ENCODE measurements at regions not wholly inside any gene's neighbourhood (a gene's known extent, or its start where the extent isn't known, plus 50 kb on each side); places are given as distances from the start of the nearest gene placed in this dataset.
"Not testable (repeated sequence)": the region's sequence is repeated elsewhere in the genome, so short reads cannot be mapped to it uniquely, and the experiment has no call there.

DNA sequence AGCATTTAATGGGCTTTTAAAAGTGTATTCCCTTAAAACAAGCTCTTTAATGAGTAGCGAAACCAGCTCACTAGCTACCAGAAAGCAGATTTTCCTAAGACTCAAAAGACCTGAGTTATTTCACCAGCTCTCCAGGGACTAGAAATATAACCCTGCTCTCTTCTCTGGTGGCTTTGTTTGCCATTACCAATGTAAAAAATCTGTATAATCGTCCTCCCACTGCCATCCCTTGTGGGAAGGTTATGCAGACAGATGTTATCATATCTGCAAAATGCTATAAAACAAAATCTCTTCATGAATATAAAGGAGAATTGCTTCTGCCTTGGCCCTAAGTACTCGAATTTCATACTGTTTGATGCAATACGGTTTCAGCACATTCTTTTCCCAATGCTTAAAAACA, 335.2 kb downstream of the NUP35 start:
- DNase-seq (ENCODE audit: low spot score), result no peak

DNA sequence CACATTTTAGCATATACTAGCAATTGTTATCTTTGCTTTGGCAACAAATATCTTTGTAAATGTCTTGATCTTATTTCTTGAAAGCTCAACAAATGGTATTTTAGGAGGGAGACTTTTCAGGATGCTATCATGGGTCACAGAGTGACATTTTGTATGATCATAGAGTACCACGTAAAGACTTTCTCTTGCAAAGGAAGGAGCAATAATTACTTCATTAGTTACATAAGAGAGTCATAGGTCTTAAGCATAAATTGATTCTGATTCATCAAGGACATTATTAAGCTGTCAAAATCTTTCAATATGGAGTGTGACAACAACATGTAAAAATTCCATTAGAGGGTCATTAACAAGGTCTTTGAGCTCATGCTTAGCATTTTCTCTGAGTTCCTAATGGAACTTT, 339.6 kb downstream of the NUP35 start:
- DNase-seq (ENCODE audit: low spot score), result no peak

DNA sequence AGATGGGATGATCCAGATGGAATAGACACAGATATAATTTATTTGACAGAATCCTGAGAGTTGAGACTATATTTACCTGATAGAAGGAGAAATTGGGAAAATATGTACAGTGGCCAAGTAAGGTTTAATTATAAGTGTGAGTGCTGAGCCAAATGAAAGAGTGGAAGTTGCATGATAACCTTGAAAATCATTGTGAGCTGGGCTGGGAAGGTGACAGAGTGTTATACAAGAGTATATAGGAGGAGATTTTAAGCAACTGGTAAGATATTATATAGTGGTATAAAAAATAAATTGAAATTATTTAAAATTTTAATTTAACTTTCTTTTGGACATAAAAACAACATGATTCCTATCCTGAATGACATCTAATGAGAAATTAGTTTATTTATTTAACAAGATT, 340.8 kb downstream of the NUP35 start:
- no peak for DNase-seq (ENCODE audit: low spot score)

DNA sequence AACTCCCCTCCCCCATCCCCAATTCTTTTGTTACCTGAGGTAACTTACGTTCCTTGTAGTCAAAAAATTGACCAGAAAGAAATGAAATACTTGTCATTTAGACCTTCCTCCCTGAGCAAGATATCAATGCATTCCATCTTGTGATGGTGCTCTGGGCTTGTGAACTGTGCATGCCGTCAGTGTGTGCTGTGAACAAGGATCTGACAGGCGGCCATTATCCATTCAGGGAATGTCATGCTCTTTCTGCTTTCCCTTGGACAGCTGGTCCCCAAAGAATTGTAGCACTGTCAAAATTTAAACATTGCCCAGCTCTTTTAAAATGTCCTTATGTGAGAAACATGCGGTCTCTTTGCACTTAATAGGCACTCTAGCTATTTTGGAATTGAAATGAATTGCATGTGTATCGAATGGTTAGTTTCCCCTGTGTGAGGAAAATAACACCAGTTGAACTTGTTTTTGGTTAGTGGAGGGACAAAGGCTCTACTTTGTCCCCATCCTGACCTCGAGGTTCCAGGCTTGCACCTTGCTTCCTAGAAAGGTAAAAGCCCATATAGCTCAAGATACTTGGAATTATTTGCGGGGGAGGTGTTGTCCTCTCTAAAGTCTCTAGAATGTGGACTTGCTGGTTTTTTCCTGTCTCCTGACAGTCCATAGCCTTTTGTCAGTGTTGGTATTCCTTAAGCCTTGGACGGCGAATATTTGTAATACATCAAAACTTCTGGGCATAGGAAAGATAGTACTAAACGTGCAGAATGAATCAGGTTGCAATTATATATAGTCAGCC, 350.9 kb downstream of the NUP35 start:
- no peak for DNase-seq (ENCODE audit: low spot score)

DNA sequence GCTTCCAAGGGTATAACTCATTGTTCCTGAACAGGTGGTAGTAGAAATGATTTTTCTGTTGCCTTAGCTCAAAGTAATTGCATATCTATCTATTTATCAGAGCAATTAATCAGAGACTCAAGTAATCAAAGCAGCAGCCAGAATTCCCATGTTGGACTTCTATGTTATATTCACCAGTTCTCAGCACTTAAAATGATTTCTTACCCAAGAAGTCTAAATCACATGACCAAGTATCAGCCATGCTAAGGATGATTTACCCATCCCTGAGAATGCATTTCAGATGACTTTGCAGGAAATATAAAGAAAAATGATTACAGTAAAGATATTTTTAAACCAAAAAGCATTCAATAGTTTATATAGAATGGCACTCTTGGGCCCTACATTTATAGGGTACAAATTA, 352.2 kb downstream of the NUP35 start:
- no peak for DNase-seq (ENCODE audit: low spot score)

DNA sequence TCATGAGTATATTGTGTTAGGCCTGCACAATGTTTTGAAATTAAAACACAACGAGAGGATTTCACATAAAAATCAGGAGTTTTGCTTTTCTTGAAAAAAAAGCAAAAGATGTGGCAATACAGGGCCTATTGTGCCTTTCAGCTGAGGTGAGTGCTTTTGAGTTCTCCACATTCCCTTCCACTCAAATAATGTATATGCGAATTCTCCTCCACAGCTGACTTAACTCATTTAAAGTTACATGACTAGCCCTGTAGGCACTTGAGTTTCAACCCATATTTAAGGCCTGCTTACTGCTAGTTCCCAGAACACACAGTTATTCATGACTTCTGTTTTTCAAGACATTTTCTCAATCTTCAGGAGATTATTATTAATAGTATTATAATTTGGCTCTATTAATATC, 353.1 kb downstream of the NUP35 start:
- DNase-seq (ENCODE audit: low spot score), result no peak

DNA sequence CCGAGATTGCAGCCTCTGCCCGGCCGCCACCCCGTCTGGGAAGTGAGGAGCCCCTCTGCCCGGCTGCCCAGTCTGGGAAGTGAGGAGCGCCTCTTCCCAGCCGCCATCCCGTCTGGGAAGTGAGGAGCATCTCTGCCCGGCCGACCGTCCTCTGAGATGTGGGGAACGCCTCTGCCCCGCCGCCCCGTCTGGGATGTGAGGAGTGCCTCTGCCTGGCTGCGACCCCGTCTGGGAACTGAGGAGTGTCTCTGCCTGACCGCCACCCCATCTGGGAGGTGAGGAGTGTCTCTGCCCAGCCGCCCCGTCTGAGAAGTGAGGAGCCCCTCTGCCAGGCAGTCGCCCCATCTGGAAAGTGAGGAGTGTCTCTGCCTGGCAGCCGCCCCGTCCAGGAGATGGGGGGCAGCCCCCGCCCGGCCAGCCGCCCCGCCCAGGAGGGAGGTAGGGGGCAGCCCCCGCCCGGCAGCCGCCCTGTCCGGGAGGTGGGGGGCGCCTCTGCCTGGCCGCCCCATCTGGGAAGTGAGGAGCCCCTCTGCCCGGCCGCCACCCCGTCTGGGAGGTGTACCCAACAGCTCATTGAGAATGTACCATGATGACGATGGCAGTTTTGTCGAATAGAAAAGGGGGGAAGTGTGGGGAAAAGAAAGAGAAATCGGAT, 354.8 kb downstream of the NUP35 start:
- not testable (repeated sequence) for DNase-seq (ENCODE audit: low spot score)

DNA sequence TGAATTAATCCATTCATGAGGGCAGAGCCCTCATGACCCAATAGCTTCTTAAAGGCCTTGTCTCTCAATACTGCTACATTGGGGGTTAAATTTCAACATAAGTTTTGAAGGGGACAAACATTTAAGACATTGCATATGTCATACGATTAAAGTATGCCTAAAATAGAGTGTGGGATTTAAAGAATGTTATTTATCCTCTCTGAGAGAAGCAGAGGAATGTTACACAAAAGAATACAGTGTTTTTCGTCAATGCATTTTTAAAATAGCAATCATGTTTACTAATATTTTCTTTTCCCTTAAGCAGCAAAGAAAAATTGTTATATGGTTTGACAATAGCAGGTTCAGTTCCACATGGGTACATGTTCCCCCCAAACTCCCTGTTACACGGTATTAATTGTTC, 363.1 kb downstream of the NUP35 start:
- DNase-seq (ENCODE audit: low spot score), result no peak

DNA sequence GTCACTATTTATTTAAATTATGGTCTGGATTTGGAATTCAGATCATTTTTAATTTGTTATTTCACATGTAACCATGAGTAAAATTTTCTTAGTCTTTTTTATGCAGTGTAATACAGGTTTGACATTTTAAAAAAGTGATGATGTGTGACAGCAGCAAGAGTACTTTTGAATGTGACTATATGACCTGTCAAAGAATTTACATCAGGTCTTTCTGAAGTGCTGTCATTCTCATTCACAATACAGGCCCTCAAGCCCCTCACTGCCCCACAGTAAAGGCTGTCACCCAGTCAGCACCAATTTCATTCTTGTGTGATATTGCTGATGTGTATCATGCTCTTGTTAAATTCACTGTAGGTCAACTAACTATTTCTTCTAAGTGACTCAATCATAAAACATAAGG, 364.2 kb downstream of the NUP35 start:
- DNase-seq (ENCODE audit: low spot score), result no peak

DNA sequence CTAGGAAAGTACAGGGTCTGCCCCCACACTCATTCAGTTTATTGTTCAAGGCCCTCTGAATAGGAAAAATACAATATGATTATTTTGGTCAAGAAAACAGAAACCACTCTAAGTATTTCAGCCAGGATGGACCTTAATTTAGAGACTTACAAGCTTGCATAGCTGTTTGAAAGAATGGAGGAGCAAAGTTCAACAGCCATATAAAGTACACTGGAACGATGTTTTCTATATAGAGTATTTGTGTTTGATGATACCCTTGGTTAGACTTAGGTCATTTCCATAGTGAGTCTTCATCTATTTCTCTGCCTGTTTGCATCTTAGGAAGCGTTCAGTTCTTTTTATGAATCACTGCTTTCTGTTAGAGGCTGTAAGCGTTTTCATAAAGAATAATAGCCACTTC, 366.2 kb downstream of the NUP35 start:
- DNase-seq (ENCODE audit: low spot score), result no peak

DNA sequence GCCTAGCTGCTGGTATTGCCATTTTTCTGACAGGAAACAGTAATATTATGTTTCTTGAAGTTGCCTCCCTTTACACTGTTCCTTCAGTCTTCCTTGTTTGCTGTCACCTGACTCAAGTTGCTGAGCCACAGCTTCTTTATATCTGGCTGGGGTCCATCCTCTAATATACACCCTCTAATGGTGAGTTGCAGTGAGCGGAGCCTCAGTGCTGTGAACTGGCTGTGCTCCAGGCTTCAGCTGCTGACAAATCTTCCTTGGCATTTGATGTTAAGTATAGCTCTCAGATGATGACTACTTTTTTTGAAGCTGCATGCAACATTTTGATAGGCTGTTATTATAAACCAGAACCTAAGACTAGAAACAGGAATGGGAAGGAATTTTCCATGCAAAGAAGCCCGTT, 366.7 kb downstream of the NUP35 start:
- no peak for DNase-seq (ENCODE audit: low spot score)

DNA sequence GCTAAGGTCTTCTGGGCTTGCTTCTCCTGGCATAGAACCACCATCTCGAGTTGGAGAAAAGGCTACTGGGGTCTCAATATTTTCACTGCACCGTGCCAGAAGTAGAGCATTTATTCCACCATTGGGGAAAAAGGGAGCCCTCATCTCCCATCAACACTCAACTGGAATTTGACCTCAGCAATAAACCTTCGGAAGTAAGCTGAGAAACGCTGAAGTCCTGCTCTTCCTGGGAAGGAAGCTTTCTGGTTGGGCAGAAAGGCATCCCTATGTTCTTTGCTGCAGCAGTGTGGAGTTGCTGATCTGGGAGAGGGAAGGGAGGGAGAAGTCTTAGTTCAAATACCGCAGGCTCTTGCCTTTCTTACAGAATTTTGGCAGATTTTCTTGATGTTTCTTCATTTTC, 368.8 kb downstream of the NUP35 start:
- no peak for DNase-seq (ENCODE audit: low spot score)

DNA sequence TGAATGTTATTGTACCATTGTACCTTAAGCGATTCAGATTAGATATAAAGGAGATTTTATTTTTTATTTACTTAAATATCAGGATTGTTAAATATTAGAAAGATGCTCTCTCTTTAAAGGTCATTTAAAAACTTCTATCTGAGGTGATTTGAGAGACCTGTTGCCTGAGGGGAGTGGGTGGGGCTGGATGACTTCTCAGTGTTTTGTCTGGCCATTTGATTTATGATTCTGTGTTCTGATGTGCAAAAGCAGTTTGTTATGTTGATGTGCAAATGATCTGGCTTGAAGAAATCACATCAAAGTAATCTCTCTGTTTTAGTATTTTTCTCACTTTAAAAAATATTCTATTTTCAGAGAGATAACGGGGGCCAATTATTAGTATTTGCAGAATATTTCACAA, 370.8 kb downstream of the NUP35 start:
- no peak for DNase-seq (ENCODE audit: low spot score)

DNA sequence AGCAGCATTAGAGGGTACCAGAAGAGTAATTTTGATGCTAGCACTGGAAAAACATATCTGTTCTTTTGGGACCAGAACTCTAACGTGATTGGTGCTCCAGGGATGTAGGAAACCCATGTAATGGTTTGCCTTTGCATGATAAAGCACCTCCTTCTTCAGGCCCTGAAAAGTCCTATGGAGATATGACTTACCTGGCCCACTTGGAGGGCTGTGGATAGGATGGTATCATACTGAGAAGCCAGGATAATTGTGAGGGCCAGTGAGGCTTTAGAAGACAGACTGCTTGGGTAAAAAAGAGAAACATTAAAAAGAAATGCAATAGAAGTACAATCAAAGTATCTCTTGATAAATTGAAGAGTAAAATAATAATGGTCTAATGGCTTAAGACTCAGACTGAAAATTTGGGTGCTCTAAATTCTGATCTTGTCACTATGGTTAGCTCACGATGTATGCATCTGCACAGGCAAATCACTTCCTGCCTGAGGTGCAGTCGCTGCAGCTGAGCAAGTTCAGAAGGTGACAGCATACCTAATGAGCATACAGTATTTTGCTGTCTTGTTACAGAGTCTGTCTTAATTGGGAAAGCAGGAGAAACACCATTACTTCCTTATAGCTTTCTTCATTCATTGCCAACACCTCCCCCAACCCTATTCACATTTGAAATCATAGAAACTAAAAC, 371.5 kb downstream of the NUP35 start:
- no peak for DNase-seq (ENCODE audit: low spot score)

DNA sequence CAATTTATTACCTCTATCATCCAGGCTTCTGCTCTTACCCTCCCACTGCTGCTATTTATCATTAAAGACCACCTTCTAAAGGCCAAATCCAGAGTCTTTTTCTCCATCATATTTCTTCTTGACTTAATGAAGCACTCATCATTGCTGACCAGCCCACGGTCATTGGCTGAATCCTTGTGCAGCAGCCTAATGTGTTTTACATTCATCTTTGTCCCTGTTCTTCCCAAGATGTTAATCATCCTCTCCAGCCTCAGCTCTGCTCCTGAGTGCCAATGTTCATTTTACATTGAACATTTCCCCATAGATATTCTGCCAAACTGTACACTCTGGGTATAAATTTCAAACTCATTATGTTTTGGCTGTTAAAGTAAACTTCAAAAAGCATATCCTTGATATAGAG, 373.6 kb downstream of the NUP35 start:
- no peak for DNase-seq (ENCODE audit: low spot score)

DNA sequence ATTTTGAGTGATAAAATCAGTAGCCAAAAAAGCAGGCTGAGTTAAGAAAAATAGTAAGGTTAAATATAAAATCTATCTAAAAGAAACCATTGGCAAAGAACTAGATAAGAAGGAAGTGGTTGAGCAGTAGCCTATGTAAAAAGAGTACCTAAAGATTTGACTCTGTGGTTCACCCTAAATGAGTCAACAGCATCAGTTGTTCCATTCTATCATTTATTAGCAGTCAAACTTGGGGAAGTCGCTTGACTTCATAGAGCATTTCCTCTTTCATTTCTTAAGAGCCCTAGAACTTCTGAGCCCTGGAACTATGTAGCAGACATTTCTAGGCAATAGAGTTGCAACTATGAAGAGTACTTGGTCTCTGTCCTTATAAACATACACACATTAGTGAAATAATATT, 381.7 kb downstream of the NUP35 start:
- DNase-seq (ENCODE audit: low spot score), result no peak

DNA sequence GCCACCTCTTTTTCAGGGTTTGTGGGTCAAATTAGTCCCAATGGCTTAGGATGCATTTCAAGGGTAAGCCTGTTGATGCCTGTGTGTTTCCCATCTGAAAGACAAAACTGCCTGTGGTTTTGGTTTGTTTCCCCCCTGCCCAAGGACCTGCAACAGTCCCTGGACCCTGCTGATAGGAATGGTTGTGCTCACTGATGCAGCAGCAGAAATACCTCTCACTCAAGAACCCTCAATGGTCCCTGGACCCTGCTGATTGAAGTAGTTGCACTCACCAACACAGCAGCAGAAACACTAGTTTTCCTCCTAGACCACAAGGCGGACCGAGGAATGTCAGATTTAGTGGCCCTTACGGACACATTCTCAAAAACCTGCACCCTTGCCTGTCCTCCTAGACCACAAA, 386.9 kb downstream of the NUP35 start:
- DNase-seq (ENCODE audit: low spot score), result no peak

DNA sequence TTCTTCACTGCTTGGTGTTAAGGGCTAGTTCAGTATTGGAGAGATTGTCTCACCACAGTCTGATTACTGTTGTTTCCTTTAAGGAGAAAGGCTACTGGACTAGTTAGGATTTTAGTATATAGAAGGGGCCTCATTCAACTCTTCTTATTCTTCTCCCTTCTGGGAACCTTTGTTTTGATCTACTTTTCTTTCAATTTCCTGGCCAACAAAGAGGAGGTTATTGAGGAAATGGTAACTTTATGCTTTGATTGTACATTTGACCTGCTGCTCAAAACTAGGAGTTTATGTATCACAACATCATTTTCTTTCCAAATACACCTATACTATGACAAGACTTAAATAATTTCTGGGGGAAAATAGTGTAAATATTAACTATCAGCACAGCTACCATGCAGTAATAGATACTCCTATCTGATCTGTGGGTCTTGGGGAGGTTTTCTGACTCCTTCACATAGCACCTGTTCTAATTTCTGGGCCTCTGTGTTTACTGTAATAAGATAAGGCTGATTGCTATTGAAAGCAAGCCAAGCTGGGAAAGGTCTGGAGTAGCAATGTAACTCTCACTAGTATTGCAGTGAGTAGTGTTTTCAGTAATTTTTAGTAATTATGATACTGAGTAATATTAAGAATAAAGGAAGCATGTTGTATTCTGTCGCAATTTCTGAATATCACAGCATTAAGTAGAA, 395.3 kb downstream of the NUP35 start:
- DNase-seq (ENCODE audit: low spot score), result no peak

DNA sequence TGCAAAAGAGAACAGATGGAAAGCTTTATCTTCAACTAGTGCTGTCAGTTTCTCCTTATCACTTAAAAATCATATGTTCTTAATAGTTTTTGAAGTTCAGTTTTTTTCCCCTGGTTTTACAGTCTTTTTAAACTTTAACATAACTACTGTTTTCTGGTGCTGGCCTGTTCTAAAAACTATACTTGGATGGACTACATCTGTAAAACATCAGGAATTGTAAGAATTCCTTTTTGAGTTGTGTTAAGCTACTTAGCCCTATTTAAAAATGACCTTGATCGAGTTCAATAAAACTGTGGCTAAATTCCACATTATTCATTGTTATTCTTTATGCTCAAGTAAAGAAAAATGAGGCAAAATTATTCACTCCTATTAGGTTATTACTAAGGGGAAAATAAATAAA, 397.7 kb downstream of the NUP35 start:
- no peak for DNase-seq (ENCODE audit: low spot score)

DNA sequence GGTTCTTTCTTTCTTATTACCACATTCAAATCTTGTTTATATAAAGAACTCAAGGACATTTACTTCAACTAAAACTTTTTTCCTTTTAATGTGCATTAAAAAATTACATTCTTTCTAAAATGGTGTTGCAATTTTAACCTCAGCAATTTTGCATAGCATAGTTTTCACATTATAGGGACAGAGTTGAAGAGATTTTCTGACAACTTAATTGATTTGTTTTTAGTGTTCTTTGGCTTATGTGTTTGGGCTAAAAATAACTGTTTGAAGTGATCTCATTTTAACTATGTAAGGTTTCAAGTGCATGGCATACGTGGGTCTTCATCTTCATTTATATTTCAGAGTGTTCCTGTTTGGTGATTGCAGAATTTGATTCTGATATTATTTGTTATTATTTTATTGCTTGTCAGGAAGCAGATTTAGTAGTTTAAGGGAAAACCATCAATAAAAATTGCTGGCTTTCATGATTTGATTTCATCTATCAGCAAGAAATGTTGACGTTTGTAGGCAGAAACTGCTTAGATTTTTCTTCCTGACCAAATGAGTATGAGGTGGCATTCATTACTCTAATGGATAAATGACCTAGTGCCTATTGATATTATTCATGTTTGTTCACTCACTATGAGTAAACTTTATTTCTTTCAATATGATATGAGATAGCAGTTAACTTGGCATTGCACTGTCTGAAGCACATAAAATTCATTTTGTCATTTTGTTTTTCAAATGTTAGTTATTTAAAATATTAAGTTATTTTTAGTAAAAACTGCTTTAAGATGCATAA, 398.4 kb downstream of the NUP35 start:
- DNase-seq (ENCODE audit: low spot score), result no peak

DNA sequence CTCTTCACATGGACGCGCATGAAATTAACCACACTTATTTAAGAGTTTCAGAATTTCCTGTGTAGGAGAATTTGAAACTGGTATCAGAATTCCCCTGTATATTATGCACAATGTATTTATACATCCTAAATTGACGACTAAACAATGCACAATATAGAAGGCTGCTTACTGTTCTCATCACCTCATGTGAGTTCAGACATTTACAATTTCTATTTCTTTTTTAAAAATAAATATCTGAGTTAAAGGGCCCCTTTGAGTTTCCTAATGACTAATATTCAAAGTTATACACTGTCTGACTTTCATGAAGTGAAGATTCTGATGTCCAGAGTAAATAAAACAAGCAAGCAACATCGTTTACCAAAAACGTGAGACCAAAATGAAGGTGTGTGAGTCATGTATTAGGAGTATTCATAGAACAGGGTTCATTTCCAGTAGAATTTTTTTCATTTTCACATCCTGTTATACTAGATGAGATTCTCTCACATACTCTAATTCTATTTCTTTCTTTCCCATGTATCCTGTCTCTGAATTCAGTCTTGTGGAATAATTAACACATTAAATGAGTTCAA, 406.2 kb downstream of the NUP35 start:
- DNase-seq (ENCODE audit: low spot score), result no peak

DNA sequence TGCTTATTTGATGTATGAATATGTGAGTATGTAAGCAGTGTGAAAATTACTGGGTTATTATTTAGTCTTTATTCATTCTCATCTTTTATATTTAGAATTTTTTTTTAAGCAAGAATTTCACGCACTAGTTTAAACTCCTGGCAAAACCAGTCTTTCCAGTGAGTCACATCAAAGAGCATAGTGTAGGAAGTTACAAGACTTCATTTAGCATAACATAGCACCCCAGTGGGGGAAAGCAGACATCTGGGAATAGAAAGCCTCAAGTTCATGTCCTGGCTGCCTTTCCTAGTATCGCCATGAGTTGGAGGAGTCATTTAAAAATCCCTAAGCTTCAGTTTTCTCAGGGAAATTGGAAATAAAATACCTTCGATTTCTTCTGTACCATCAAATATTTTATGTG, 408.3 kb downstream of the NUP35 start:
- DNase-seq (ENCODE audit: low spot score), result peak; percentile 4

Measured in kidney tubule cell (primary cell).